ENCODE measurements at regions not wholly inside any gene's neighbourhood (a gene's known extent, or its start where the extent isn't known, plus 50 kb on each side); places are given as distances from the start of the nearest gene placed in this dataset.

DNA sequence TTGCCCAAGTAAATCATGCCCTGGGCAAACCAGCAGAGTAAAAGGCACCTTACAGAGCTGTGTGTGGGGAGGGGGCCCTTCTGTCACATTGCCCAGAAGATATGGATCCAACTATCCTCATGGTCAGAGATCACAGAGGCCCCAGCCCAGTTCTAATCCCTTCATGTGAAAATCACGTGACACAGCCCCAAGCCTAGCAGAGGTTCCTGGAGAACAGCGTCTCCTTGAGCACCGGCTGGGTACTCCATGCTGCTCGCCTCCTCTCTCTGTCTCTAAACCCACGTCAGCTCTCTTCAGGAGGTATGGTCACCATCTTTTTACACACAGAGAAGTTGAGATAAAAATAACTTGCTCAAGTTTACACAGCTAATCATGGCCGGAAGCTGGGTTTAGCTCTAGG, 230.2 kb downstream of the ANKRD60 start:
- no peak overlapping the region for H3K27ac Mint-ChIP-seq (ENCODE audit: unreplicated experiment)

DNA sequence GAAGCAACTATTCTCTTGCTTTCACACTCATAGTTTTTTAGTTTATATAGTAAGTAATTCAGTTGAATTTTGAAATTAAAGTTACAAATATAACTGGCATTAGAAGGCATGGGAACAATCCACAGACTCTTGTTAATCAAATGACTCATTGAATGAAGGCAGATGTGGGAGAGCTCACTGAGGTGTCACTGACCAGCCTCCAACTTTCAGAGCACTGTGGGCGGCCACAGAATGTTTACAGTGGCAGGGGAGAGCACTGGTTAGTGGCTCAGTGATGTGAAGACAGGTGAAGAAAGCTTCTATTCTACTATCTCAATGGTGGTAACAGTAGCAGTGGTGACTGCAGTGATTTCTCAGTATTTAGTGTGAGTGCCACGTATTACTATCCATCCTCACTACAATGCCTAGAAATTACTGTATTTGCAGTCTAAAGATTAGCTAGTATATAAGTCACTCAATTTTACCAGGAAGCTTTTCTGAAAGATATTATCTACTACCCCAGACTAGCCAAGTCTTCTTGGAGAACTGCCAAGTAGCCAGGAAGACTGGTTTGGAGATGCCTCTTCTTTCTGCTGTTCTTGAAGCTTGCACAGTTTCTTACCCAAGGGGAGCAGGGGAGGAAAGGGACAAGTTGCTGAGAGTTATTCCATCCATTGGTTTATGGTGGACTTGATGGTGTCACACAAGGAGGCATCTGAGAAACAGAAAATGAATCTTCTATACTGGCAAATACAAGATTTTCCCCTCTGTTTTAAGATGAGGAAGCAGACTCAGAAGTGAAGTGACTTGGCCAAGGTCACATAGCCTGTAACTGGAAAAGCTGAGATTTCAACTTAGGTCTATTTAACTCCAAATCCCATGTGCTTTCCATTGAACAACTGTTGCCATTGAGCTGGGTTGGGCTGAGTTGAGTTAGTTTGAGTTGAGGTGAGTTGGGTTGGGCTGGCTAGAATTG, 231.2 kb downstream of the ANKRD60 start:
- peaks cover 3% of the 10 kb centered on the region for H3K27me3 Mint-ChIP-seq (ENCODE audit: unreplicated experiment)
- H3K36me3 Mint-ChIP-seq (ENCODE audit: unreplicated experiment), result no peaks in the 10 kb centered on the region
- peaks cover 3% of the 10 kb centered on the region for H3K9me3 Mint-ChIP-seq (ENCODE audit: unreplicated experiment)
- no peak overlapping the region for H3K4me3 Mint-ChIP-seq (ENCODE audit: unreplicated experiment)
- H3K27ac Mint-ChIP-seq (ENCODE audit: unreplicated experiment), result no peak overlapping the region
- DNase-seq, result no peak
- TF ChIP-seq, protein P1, sequence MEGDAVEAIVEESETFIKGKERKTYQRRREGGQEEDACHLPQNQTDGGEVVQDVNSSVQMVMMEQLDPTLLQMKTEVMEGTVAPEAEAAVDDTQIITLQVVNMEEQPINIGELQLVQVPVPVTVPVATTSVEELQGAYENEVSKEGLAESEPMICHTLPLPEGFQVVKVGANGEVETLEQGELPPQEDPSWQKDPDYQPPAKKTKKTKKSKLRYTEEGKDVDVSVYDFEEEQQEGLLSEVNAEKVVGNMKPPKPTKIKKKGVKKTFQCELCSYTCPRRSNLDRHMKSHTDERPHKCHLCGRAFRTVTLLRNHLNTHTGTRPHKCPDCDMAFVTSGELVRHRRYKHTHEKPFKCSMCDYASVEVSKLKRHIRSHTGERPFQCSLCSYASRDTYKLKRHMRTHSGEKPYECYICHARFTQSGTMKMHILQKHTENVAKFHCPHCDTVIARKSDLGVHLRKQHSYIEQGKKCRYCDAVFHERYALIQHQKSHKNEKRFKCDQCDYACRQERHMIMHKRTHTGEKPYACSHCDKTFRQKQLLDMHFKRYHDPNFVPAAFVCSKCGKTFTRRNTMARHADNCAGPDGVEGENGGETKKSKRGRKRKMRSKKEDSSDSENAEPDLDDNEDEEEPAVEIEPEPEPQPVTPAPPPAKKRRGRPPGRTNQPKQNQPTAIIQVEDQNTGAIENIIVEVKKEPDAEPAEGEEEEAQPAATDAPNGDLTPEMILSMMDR (IDR thresholded peaks at IDR 0.05; ENCODE audit: partially characterized antibody, unreplicated experiment), result no peak
- peaks cover 11% of the 10 kb centered on the region for H3K4me1 Mint-ChIP-seq (ENCODE audit: low read depth, unreplicated experiment)

More for the DNA sequence above, 230.2 kb downstream of the ANKRD60 start:
- no peaks in the 10 kb centered on the region for H3K36me3 Mint-ChIP-seq (ENCODE audit: unreplicated experiment)
- DNase-seq, result no peak
- no peak overlapping the region for H3K4me3 Mint-ChIP-seq (ENCODE audit: unreplicated experiment)
- peaks cover 2% of the 10 kb centered on the region for H3K27me3 Mint-ChIP-seq (ENCODE audit: unreplicated experiment)
- TF ChIP-seq, protein P1 (IDR thresholded peaks at IDR 0.05; ENCODE audit: partially characterized antibody, unreplicated experiment), result no peak
- peaks cover 11% of the 10 kb centered on the region for H3K4me1 Mint-ChIP-seq (ENCODE audit: low read depth, unreplicated experiment)
- H3K9me3 Mint-ChIP-seq (ENCODE audit: unreplicated experiment), result peaks cover 5% of the 10 kb centered on the region

DNA sequence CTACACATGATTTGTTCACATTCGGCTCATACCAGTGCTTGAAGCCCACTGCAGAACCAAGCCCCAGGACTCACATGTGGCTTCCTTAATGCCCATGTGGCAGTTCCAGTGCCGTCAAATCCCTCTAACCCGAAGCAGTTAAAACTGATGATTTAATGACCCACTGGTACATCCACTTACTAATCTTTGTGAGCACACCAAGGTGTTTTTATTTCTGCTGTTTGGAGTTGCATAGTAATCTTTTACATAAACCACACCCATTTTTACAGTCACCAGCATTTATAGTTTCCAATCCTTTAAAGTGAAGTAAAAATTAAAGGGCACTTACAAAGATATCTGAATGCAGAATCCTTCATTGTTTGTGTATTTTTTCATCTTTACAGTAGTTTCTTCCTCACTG, 232.0 kb downstream of the ANKRD60 start:
- H3K4me1 Mint-ChIP-seq (ENCODE audit: low read depth, unreplicated experiment), result peaks cover 11% of the 10 kb centered on the region
- H3K27ac Mint-ChIP-seq (ENCODE audit: unreplicated experiment), result no peak overlapping the region
- no peaks in the 10 kb centered on the region for H3K36me3 Mint-ChIP-seq (ENCODE audit: unreplicated experiment)
- no peak for DNase-seq
- TF ChIP-seq, protein P1 (IDR thresholded peaks at IDR 0.05; ENCODE audit: partially characterized antibody, unreplicated experiment), result no peak
- no peak overlapping the region for H3K4me3 Mint-ChIP-seq (ENCODE audit: unreplicated experiment)
- peaks cover 3% of the 10 kb centered on the region for H3K27me3 Mint-ChIP-seq (ENCODE audit: unreplicated experiment)
- peaks cover 3% of the 10 kb centered on the region for H3K9me3 Mint-ChIP-seq (ENCODE audit: unreplicated experiment)

DNA sequence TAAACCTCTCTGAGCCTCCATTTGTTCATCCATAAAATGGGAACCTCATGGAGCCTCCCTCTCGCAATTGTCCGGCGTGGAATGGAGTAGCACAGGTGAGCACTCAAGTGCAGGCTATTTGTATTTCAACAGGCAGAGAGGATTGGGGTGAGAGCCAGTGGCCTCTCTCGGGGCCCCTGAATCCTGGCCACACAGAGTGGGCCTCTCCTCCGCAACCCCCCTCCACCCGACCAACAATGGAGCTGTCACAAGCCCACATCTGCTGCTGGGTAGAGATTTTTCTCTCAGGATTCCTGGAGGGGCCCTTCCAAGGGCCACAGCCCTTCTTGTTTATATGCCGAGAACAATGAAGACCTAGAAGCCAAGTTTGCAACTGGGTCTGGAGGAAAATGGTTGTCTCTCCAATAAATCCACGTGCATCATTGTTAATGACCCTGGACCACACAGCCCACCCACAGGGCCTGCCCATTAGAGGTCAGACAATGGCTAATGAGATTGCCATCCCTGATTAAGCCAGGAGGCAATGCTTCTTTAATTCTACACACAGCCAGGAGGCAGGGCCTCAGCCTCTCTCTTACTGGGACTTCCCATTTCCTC, 233.0 kb downstream of the ANKRD60 start:
- TF ChIP-seq, protein P1 (IDR thresholded peaks at IDR 0.05; ENCODE audit: partially characterized antibody, unreplicated experiment), result no peak
- Mint-ChIP-seq H3K27ac (ENCODE audit: unreplicated experiment) (no peak overlapping the region), H3K9me3 (ENCODE audit: unreplicated experiment) (peaks cover 3% of the 10 kb centered on the region)

More for the DNA sequence above, 233.0 kb downstream of the ANKRD60 start:
- Mint-ChIP-seq H3K36me3 (ENCODE audit: unreplicated experiment) (no peaks in the 10 kb centered on the region), H3K4me1 (ENCODE audit: low read depth, unreplicated experiment) (peaks cover 11% of the 10 kb centered on the region), H3K4me3 (ENCODE audit: unreplicated experiment) (no peak overlapping the region), H3K27me3 (ENCODE audit: unreplicated experiment) (peaks cover 3% of the 10 kb centered on the region)
- no peak for DNase-seq

Data from glutamatergic neuron (in vitro differentiated cells).